RWPE2 (cell line): ENCODE measurements at regions not wholly inside any gene's neighbourhood (a gene's known extent, or its start where the extent isn't known, plus 50 kb on each side); places are given as distances from the start of the nearest gene placed in this dataset.

Experiments
- ATAC-seq: fragments of 200-7000 bp; cut with Tn5 transposase; 3 replicates; pipeline ENCODE4 v1.9.1; 2021; ENCODE audit warnings: low read depth
- DNase-seq: peaks from one replicate; pipeline ENCODE4 v3.0.0-alpha.2; 2020; ENCODE audit warnings: low spot score
- H3K27ac ChIP-seq: fragments of 450-650 bp; 2 replicates; pipeline ENCODE4 v1.5.1; 2017; ENCODE audit warnings: mild to moderate bottlenecking; ENCODE audit not compliant: poor library complexity, severe bottlenecking
- H3K27me3 ChIP-seq: fragments of 250-450 bp; sonication (Bioruptor Pico); 2 replicates; pipeline ENCODE4 v1.5.1; 2021; ENCODE audit warnings: mild to moderate bottlenecking, moderate library complexity; ENCODE audit not compliant: insufficient read depth, poor library complexity, severe bottlenecking
- H3K36me3 ChIP-seq: fragments of 250-450 bp; sonication (Bioruptor Pico); 2 replicates; pipeline ENCODE4 v1.5.1; 2020; ENCODE audit warnings: low read depth, mild to moderate bottlenecking, moderate library complexity
- H3K4me1 ChIP-seq: fragments of 250-450 bp; sonication (Bioruptor Pico); 2 replicates; pipeline ENCODE4 v1.5.1; 2021; ENCODE audit warnings: mild to moderate bottlenecking, moderate library complexity; ENCODE audit not compliant: insufficient read depth, poor library complexity, severe bottlenecking
- H3K4me3 ChIP-seq: fragments of 250-450 bp; sonication (Bioruptor Pico); 2 replicates; pipeline ENCODE4 v1.5.1; 2021; ENCODE audit warnings: mild to moderate bottlenecking, moderate library complexity; ENCODE audit not compliant: severe bottlenecking
- H3K9me3 ChIP-seq: fragments of 250-450 bp; sonication (Bioruptor Pico); 2 replicates; pipeline ENCODE4 v1.5.1; 2021; ENCODE audit warnings: mild to moderate bottlenecking, moderate library complexity; ENCODE audit not compliant: severe bottlenecking
- CTCF ChIP-seq: fragments of 450-650 bp; IDR thresholded peaks from one replicate; pipeline ENCODE4 v1.5.1; 2017; ENCODE audit warnings: mild to moderate bottlenecking, moderate library complexity; ENCODE audit not compliant: poor library complexity, severe bottlenecking

DNA sequence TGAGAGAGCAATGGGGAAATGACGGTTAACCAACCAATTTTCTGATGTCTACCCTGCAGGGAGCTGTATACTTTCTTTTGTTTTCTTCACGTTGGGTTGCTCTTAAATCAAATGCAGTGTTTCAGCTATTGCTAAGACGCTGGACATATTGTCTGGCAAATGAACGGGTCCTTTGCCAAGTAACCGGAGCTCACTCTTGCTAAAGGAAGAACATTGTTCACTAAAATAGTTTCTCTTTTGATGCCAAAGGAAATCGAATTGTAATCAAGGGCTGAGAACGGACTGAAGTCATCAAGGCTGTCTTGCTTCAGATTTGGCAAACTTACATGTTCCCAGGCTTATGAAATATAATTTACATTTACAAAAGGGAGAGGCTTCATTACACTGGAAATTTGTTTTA lies 142.3 kb upstream of the ARGLU1 start:
- no peaks in the 10 kb centered on the region for H3K36me3 ChIP-seq
- H3K27me3 ChIP-seq = peaks cover 9% of the 10 kb centered on the region
- TF ChIP-seq CTCF = no peak
- no peak overlapping the region for H3K27ac ChIP-seq
- H3K4me3 ChIP-seq = no peak overlapping the region
- no peak for DNase-seq
- no peaks in the 10 kb centered on the region for H3K9me3 ChIP-seq
- no peaks in the 10 kb centered on the region for H3K4me1 ChIP-seq
- ATAC-seq = no peak

DNA sequence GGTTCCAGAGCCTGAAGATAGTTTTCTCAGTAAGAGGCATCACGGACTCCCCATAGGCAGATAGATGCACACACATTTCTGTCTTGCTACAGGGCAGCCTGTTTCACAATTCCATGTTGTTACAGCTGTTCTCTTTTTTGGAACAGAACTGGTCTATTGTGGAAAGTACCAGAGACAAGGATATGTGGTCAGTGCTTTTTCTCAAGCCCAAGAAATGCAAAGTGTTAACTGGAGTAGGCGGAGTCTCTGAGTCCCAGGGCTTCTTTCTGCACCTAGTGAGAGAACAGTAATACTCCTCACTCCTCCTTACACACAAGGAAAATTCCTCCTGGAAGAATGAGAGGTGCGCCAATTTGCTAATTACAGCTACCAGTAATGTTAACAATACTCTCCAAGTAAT lies 141.6 kb upstream of the ARGLU1 start:
- no peaks in the 10 kb centered on the region for H3K36me3 ChIP-seq
- TF ChIP-seq CTCF = no peak
- DNase-seq (no peak), ATAC-seq (no peak)
- H3K9me3 ChIP-seq = no peaks in the 10 kb centered on the region
- H3K27me3 ChIP-seq = peaks cover 11% of the 10 kb centered on the region
- H3K4me3 ChIP-seq = no peak overlapping the region
- H3K27ac ChIP-seq = no peak overlapping the region
- no peaks in the 10 kb centered on the region for H3K4me1 ChIP-seq

GRCh38 chr13:106702505-106702904 lies 134.6 kb upstream of the ARGLU1 start:
- TF ChIP-seq CTCF = no peak
- Histone ChIP-seq H3K36me3 (no peaks in the 10 kb centered on the region), H3K9me3 (no peaks in the 10 kb centered on the region), H3K27me3 (peaks cover 5% of the 10 kb centered on the region), H3K4me1 (no peaks in the 10 kb centered on the region), H3K27ac (no peak overlapping the region), H3K4me3 (no peak overlapping the region)
- ATAC-seq (no peak), DNase-seq (no peak)

GRCh38 chr13:106701771-106702341 lies 133.9 kb upstream of the ARGLU1 start:
- Histone ChIP-seq H3K27ac (no peak overlapping the region), H3K9me3 (no peaks in the 10 kb centered on the region), H3K27me3 (peaks cover 5% of the 10 kb centered on the region), H3K4me3 (no peak overlapping the region), H3K36me3 (no peaks in the 10 kb centered on the region), H3K4me1 (no peaks in the 10 kb centered on the region)
- no peak for TF ChIP-seq CTCF
- ATAC-seq (no peak), DNase-seq (no peak)

DNA sequence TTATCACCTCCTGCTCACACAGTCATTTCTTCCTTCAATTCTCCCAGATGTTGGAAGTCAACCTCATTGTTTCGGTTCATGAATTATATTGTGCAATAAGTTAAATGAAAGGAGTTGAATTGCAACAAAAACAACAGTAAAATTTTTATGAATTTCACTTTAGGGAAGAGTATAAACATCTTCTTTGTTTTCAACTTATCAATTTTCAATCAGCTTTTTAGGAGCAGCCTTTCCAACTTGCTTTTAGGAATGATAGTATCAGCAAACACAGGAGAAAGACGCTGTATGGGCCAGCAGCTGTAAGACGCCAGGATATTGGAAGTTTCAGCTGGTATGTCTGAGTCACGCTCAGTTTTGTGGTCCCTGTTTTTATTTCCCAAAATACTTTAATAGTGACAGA lies 132.5 kb upstream of the ARGLU1 start:
- H3K4me1 ChIP-seq = no peaks in the 10 kb centered on the region
- TF ChIP-seq CTCF = no peak
- no peak overlapping the region for H3K27ac ChIP-seq
- H3K9me3 ChIP-seq = no peaks in the 10 kb centered on the region
- peaks cover 4% of the 10 kb centered on the region for H3K27me3 ChIP-seq
- peak; percentile 48; the same call in 1 of the 3 replicates for ATAC-seq
- no peak for DNase-seq
- no peak overlapping the region for H3K4me3 ChIP-seq
- H3K36me3 ChIP-seq = no peaks in the 10 kb centered on the region
